MM.1S (cell line): ENCODE measurements at regions not wholly inside any gene's neighbourhood (a gene's known extent, or its start where the extent isn't known, plus 50 kb on each side); places are given as distances from the start of the nearest gene placed in this dataset.

Source experiments
- CTCF ChIP-seq: fragments of 300-600 bp; sonication (generic); IDR thresholded peaks from 2 replicates; pipeline ENCODE4 v1.5.1; 2016; ENCODE audit warnings: antibody characterized with exemption, low read length, mixed read lengths
- EZH2 ChIP-seq: fragments of 300-600 bp; sonication (generic); optimal IDR thresholded peaks from 2 replicates; pipeline ENCODE3; 2017; ENCODE audit warnings: low read depth, mild to moderate bottlenecking, antibody characterized with exemption, low read length, mixed read lengths
- EZH2phosphoT487 ChIP-seq: fragments of 300-600 bp; sonication (generic); IDR thresholded peaks from 2 replicates; pipeline ENCODE4 v1.6.1; 2018; ENCODE audit warnings: antibody characterized with exemption, low read length

- TF ChIP-seq CTCF (peak; percentile 58), EZH2 (no peak), EZH2phosphoT487 (no peak)
These were observed 286.5 kb upstream of the SYT4 start for GRCh38 chr18:43563780-43564179.
